ENCODE measurements at regions not wholly inside any gene's neighbourhood (a gene's known extent, or its start where the extent isn't known, plus 50 kb on each side); places are given as distances from the start of the nearest gene placed in this dataset.

DNA sequence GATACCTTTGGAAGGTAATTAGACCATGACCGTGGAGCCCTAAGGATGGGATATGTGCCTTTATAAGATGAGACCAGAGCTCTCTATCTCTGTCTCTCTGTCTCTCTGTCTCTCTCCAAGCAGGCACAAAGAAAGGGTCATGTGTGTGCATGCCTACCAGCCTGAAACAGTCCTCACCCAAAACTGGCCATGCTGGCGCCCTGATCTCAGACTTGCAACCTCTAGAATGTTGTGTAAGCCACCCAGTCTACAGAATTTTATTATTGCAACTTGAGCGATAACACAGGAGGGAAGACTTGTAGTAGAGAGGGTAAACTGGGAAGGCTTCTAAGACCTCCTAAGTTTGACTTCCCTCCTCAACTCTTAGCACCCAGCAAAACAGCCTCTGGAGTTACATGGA lies 124.1 kb upstream of the SERTAD2 start:
- no peak overlapping the region for H3K4me2 ChIP-seq (ENCODE audit: insufficient read depth, insufficient read length, low read length)
- no peaks in the 10 kb centered on the region for H4K20me1 ChIP-seq (ENCODE audit: control insufficient read depth, insufficient read depth, insufficient read length)
- H3K79me1 ChIP-seq (ENCODE audit: insufficient read depth, low read depth, low read length, poor library complexity, severe bottlenecking) = no peaks in the 10 kb centered on the region
- H3K36me3 Mint-ChIP-seq (ENCODE audit: insufficient read depth in 1 of 3, low read depth in 3 of 3) = no peaks in the 10 kb centered on the region; a peak in 1 of 7 replicates
- no CpG with 5 or more reads among the region's 3 CpGs for WGBS (ENCODE audit: extremely low coverage, insufficient read length, low lambda C conversion rate)
- H3K23me2 ChIP-seq (ENCODE audit: insufficient read length, low read depth, low read length, poor library complexity, severe bottlenecking) = no peaks in the 10 kb centered on the region
- H2AK5ac ChIP-seq (ENCODE audit: insufficient read length, low read length) = no peak overlapping the region
- TF ChIP-seq, protein P1, sequence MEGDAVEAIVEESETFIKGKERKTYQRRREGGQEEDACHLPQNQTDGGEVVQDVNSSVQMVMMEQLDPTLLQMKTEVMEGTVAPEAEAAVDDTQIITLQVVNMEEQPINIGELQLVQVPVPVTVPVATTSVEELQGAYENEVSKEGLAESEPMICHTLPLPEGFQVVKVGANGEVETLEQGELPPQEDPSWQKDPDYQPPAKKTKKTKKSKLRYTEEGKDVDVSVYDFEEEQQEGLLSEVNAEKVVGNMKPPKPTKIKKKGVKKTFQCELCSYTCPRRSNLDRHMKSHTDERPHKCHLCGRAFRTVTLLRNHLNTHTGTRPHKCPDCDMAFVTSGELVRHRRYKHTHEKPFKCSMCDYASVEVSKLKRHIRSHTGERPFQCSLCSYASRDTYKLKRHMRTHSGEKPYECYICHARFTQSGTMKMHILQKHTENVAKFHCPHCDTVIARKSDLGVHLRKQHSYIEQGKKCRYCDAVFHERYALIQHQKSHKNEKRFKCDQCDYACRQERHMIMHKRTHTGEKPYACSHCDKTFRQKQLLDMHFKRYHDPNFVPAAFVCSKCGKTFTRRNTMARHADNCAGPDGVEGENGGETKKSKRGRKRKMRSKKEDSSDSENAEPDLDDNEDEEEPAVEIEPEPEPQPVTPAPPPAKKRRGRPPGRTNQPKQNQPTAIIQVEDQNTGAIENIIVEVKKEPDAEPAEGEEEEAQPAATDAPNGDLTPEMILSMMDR (conservative IDR thresholded peaks at IDR 0.05) = no peak
- H3K23ac ChIP-seq (ENCODE audit: insufficient read length, low read depth, low read length) = no peak overlapping the region
- H2BK20ac ChIP-seq (ENCODE audit: low read depth, low read length, poor library complexity, severe bottlenecking) = no peak overlapping the region
- peaks cover 4% of the 10 kb centered on the region in 2 experiments; a peak in 3 of 4 replicates for H3K4me1 Mint-ChIP-seq
- H2BK15ac ChIP-seq (ENCODE audit: low read depth, low read length) = no peak overlapping the region
- peaks cover 4 to 7% of the 10 kb centered on the region in 2 experiments; a peak in 4 of 5 replicates for H3K9me3 Mint-ChIP-seq
- no peak overlapping the region for H2BK120ac ChIP-seq (ENCODE audit: low read depth, low read length, poor library complexity, severe bottlenecking)
- no peaks in the 10 kb centered on the region for H3K27me3 ChIP-seq (ENCODE audit: insufficient read depth, low read length)
- H3K9ac ChIP-seq (ENCODE audit: extremely low read depth, insufficient read length, low read length) = no peak overlapping the region
- H2AFZ ChIP-seq (ENCODE audit: low read length) = no peak overlapping the region
- no peak overlapping the region for H3K14ac ChIP-seq (ENCODE audit: insufficient read depth, low read length)
- H3K27ac ChIP-seq (ENCODE audit: insufficient read length, low read depth, low read length) = no peak overlapping the region
- H3K27me3 Mint-ChIP-seq (ENCODE audit: low read depth) = peaks cover 22% of the 10 kb centered on the region
- H3K4ac ChIP-seq (ENCODE audit: low read depth, low read length) = no peak overlapping the region
- H3K18ac ChIP-seq (ENCODE audit: insufficient read length, low read depth, low read length) = no peak overlapping the region
- H4K5ac ChIP-seq (ENCODE audit: insufficient read length, low read depth, low read length) = no peak overlapping the region
- H3K27ac Mint-ChIP-seq = no peak overlapping the region
- no peak overlapping the region for H4K8ac ChIP-seq (replicated peaks; ENCODE audit: insufficient read length, low read depth, low read length)
- no peak overlapping the region for H3T11ph ChIP-seq (ENCODE audit: low read length)
- H3K56ac ChIP-seq (ENCODE audit: insufficient read length, low read depth, low read length) = no peak overlapping the region
- H3K4me3 Mint-ChIP-seq = no peak overlapping the region
- no peak overlapping the region for H2BK5ac ChIP-seq (ENCODE audit: insufficient read length, low read length)
- H3K79me2 ChIP-seq (ENCODE audit: insufficient read depth, low read length) = no peaks in the 10 kb centered on the region
- no peaks in the 10 kb centered on the region for H3K4me1 ChIP-seq (ENCODE audit: insufficient read depth, low read length)
- no peak for DNase-seq
- H4K91ac ChIP-seq (ENCODE audit: insufficient read length, low read depth, low read length) = no peak overlapping the region
- no peaks in the 10 kb centered on the region for H3K9me3 ChIP-seq (ENCODE audit: control insufficient read depth, low read depth, low read length)
- H2BK12ac ChIP-seq (ENCODE audit: insufficient read length, low read depth, low read length) = no peak overlapping the region

Measured in H9 (cell line).